CD4-positive, alpha-beta memory T cell (primary cell): ENCODE measurements at regions not wholly inside any gene's neighbourhood (a gene's known extent, or its start where the extent isn't known, plus 50 kb on each side); places are given as distances from the start of the nearest gene placed in this dataset.

ENCODE experiments used
- CTCF ChIA-PET: fragments of 350-600 bp; sonication (Branson Sonifier 250); formaldehyde crosslinking; loops from one replicate; lab custom pipeline; 2021; ENCODE audit warnings: inconsistent platforms; ENCODE audit not compliant: partially characterized antibody; lab: Charles Lee
- POLR2A ChIA-PET: fragments of 350-600 bp; sonication (Branson Sonifier 250); formaldehyde crosslinking; loops from one replicate; lab custom pipeline; 2021; ENCODE audit not compliant: partially characterized antibody; lab: Charles Lee
- DNase-seq, 5 donors: peaks; one replicate each; pipeline versions ENCODE4 v3.0.0 to v3.0.0-alpha.2; 2020 to 2022; ENCODE audit warnings: mixed read lengths in 1 of 5
- H3K27ac ChIP-seq: one replicate; pipeline ENCODE4 v1.7.0; 2013; ENCODE audit warnings: low read depth, low read length
- H3K27me3 ChIP-seq: 2 replicates; pipeline ENCODE4 v1.7.0; 2013; ENCODE audit warnings: mild to moderate bottlenecking, low read length, moderate library complexity; ENCODE audit not compliant: insufficient read depth
- H3K36me3 ChIP-seq: 2 replicates; pipeline ENCODE4 v1.7.0; 2013; ENCODE audit warnings: mild to moderate bottlenecking, low read length, moderate library complexity; ENCODE audit not compliant: insufficient read depth
- H3K4me1 ChIP-seq: 2 replicates; pipeline ENCODE4 v1.7.0; 2013; ENCODE audit warnings: mild to moderate bottlenecking, low read length, moderate library complexity; ENCODE audit not compliant: insufficient read depth
- H3K4me3 ChIP-seq, 2 donors: one replicate each; pipeline ENCODE4 v1.7.0; 2013; ENCODE audit warnings: low read length in 2 of 2, mild to moderate bottlenecking in 1 of 2
- H3K9me3 ChIP-seq, 2 donors: one replicate each; pipeline ENCODE4 v1.7.0; 2013; ENCODE audit warnings: low read length in 2 of 2, control low read depth in 1 of 2; ENCODE audit not compliant: control insufficient read depth in 1 of 2
- H3K27ac Mint-ChIP-seq, 7 donors: one replicate each; pipeline ENCODE4 v1.8.0; 2020 to 2021; ENCODE audit warnings: mixed read lengths in 7 of 7, mild to moderate bottlenecking in 6 of 7, inconsistent platforms in 3 of 7, moderate library complexity in 3 of 7
- H3K27me3 Mint-ChIP-seq, 2 donors: one replicate each; pipeline ENCODE4 v1.8.0; 2020 to 2021; ENCODE audit warnings: mixed read lengths in 2 of 2
- H3K36me3 Mint-ChIP-seq, 2 donors: one replicate each; pipeline ENCODE4 v1.8.0; 2020 to 2021; ENCODE audit warnings: mixed read lengths in 2 of 2, inconsistent platforms in 1 of 2, mild to moderate bottlenecking in 1 of 2
- H3K4me1 Mint-ChIP-seq, 4 donors: one replicate each; pipeline ENCODE4 v1.8.0; 2020 to 2021; ENCODE audit warnings: mixed read lengths in 4 of 4, mild to moderate bottlenecking in 1 of 4
- H3K4me3 Mint-ChIP-seq, 8 donors: one replicate each; pipeline ENCODE4 v1.8.0; 2020 to 2021; ENCODE audit warnings: mixed read lengths in 8 of 8, mild to moderate bottlenecking in 7 of 8, moderate library complexity in 6 of 8, inconsistent platforms in 3 of 8
- H3K9me3 Mint-ChIP-seq, 8 donors: one replicate each; pipeline ENCODE4 v1.8.0; 2020 to 2021; ENCODE audit warnings: mixed read lengths in 8 of 8, mild to moderate bottlenecking in 5 of 8, inconsistent platforms in 3 of 8, moderate library complexity in 1 of 8
- intact Hi-C: fragments of 100-400 bp; cut with micrococcal nuclease; formaldehyde crosslinking; loops from one replicate; pipeline ENCODE4 v1.15.1; 2023

DNA sequence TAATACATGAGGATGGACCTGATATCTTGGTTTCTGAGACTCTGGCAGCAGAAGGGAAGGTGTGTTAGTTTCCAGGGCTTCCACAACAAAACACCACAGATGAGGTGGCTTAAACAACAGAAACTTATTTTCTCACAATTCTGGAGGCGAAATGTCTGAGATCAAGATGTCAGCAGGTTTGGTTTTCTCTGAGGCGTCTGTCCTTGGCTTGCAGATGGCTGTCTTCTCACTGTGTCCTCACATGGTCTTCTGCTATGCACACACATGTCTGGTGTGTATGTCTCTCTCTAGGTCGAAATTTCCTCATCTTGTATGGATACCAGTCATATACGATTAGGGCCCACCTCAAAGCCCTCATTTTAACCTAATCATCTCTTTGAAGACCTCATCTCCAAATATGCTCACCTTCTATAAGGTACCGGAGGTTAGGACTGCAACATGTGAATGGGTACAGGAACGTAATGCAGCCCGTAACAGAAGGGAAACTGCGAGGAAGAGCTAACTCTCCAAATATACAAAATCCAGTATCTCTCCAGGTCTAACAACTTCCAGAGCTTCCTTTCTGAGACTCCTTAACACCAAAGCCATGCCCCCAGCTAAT is 139.8 kb upstream of the SMARCA2 start:
- no peaks in the 10 kb centered on the region for H3K9me3 Mint-ChIP-seq
- H3K4me1 Mint-ChIP-seq: peaks cover 16 to 42% (median 35%) of the 10 kb centered on the region in 4 donors
- H3K36me3 ChIP-seq: no peaks in the 10 kb centered on the region
- peak overlapping the region in 5 of 8 donors; percentile 11 to 59 (median 31) for H3K4me3 Mint-ChIP-seq
- peak overlapping the region in 1 of 7 donors; percentile 29 for H3K27ac Mint-ChIP-seq
- H3K27me3 Mint-ChIP-seq: peaks cover 2 to 5% of the 10 kb centered on the region in 2 donors
- no peak overlapping the region for H3K27ac ChIP-seq
- H3K27me3 ChIP-seq: no peaks in the 10 kb centered on the region
- peaks cover 36% of the 10 kb centered on the region for H3K4me1 ChIP-seq
- ChIA-PET CTCF (interaction anchor here (1.1 kb wide), 2 partner anchors 212 to 231 kb away, joined by 3 read pairs; no protein-coding TSS in a partner anchor), POLR2A (no interaction called here)
- no peaks in the 10 kb centered on the region for H3K9me3 ChIP-seq
- DNase-seq: no peak
- no peaks in the 10 kb centered on the region for H3K36me3 Mint-ChIP-seq
- no peak overlapping the region for H3K4me3 ChIP-seq
- intact Hi-C loops: no loop called here

DNA sequence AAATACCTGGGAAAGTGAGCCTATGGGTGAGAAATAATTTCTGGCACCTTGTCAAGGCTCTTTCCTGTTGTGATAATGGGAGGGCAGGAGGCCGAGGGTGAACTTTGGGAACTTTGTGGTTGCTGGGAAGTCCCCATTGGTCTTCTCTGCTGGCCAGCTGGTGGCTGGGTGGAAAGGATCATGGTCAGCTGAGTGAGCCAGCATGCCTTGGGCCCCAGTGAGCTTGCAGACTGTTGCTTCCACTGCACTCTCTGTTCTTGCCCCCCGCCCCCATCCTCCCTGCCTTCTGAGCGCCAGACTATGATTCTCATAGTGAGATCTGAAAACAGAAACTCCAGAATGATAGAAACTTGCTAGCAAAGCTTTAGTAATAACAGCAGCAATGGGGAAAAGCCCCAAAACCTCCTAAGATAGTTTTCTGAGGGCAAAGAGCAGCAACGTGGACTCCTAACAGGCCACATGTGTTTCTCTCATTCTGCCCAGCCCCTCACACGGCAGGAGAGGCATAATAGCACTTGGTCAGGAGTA is 139.2 kb upstream of the SMARCA2 start:
- Histone ChIP-seq H3K4me1 (peaks cover 35% of the 10 kb centered on the region), H3K9me3 (no peaks in the 10 kb centered on the region), H3K27ac (no peak overlapping the region), H3K36me3 (no peaks in the 10 kb centered on the region), H3K27me3 (no peaks in the 10 kb centered on the region), H3K4me3 (no peak overlapping the region)
- peaks cover 16 to 36% (median 32%) of the 10 kb centered on the region in 4 donors for H3K4me1 Mint-ChIP-seq
- H3K9me3 Mint-ChIP-seq: no peaks in the 10 kb centered on the region
- H3K36me3 Mint-ChIP-seq: no peaks in the 10 kb centered on the region
- intact Hi-C loops: no loop called here
- peak overlapping the region in 1 of 7 donors; percentile 62 for H3K27ac Mint-ChIP-seq
- no peak for DNase-seq
- POLR2A ChIA-PET: no interaction called here
- H3K27me3 Mint-ChIP-seq: peaks cover 2 to 5% of the 10 kb centered on the region in 2 donors
- H3K4me3 Mint-ChIP-seq: peak overlapping the region in 5 of 8 donors; percentile 11 to 59 (median 31)
- CTCF ChIA-PET: interaction anchor here (1.1 kb wide), 2 partner anchors 211 to 231 kb away, joined by 3 read pairs; no protein-coding TSS in a partner anchor

DNA sequence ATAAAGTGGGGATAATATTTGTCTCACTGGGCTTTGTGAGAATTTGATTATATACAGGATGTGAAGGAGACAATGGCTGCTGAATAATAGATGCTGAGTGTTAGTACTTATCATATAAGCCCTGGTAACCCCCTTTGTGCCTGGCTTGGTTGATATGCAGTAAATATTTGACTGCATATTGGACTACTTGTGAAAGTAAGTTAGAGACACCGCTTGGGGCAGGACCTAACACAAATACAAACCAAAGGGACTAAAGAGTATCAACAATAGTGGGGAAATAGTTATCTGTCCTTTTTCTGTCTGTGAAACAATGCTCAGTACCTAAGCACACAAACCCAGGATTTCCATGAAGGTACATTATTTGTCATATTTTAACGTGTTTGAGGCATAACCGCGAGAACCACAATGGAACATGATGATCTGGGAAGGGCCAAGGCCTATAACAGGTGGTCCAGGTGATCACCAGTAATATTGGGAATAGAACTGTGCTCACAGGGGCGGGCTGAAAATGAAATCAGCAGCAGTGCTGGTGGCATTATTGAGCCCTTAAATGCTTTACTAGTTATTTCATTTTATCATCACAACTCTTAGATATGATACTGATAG is 138.2 kb upstream of the SMARCA2 start:
- Histone ChIP-seq H3K27ac (no peak overlapping the region), H3K36me3 (no peaks in the 10 kb centered on the region), H3K4me1 (peaks cover 26% of the 10 kb centered on the region), H3K4me3 (no peak overlapping the region), H3K9me3 (no peaks in the 10 kb centered on the region), H3K27me3 (no peaks in the 10 kb centered on the region)
- Mint-ChIP-seq H3K27me3 (peaks cover 2 to 5% of the 10 kb centered on the region in 2 donors), H3K27ac (no peak overlapping the region), H3K36me3 (no peaks in the 10 kb centered on the region), H3K4me1 (peaks cover 14 to 27% (median 24%) of the 10 kb centered on the region in 4 donors), H3K9me3 (no peaks in the 10 kb centered on the region), H3K4me3 (peak overlapping the region in 1 of 8 donors; percentile 33)
- DNase-seq: no peak
- ChIA-PET POLR2A (no interaction called here), CTCF (no interaction called here)
- intact Hi-C loops: no loop called here

DNA sequence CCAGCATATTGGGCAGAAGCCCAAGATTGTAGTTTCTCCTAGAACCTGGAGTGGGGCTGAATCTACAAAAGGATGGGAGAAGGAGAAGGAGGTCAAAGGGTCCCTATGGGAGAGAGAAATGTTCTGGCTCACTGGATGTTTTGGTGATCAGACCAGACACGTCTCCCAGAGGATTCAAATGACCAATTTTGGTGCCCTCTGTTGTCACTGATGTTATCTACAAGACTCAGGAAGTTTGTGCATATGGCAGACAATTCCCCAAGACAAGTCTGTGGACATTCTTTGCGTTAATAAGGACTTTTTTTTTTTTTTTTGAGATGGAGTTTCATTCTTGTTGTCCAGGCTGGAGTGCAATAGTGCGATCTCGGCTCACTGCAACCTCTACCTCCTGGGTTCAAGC is 137.2 kb upstream of the SMARCA2 start:
- Mint-ChIP-seq H3K4me3 (no peak overlapping the region), H3K4me1 (peaks cover 14 to 21% (median 20%) of the 10 kb centered on the region in 4 donors), H3K27ac (no peak overlapping the region), H3K36me3 (no peaks in the 10 kb centered on the region), H3K9me3 (no peaks in the 10 kb centered on the region), H3K27me3 (peaks cover 2 to 5% of the 10 kb centered on the region in 2 donors)
- Histone ChIP-seq H3K4me3 (no peak overlapping the region), H3K4me1 (peaks cover 24% of the 10 kb centered on the region), H3K27me3 (no peaks in the 10 kb centered on the region), H3K27ac (no peak overlapping the region), H3K36me3 (no peaks in the 10 kb centered on the region), H3K9me3 (no peaks in the 10 kb centered on the region)
- DNase-seq: no peak
- intact Hi-C loops: no loop called here
- CTCF ChIA-PET: no interaction called here
- POLR2A ChIA-PET: no interaction called here

DNA sequence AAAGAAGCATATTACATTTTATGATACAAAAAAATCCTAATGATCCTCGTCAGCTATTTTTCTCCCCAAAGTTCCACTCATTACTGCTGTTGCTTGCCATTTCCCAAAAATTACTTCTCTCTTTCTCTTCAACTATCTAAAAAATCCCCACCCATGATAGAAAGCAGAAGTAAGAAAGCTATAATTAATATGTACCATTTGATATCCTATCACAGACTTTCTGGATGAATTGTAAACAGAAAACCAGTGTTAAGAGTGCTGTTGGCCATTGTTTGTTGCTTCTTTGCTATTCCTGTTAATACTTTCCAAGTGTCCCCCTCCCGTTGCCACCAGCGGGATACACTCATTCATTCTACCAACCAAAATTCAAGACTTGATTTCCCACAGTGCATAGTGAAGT is 136.3 kb upstream of the SMARCA2 start:
- H3K27ac Mint-ChIP-seq: no peak overlapping the region
- H3K27me3 Mint-ChIP-seq: peaks cover 2 to 5% of the 10 kb centered on the region in 2 donors
- Histone ChIP-seq H3K27me3 (no peaks in the 10 kb centered on the region), H3K9me3 (no peaks in the 10 kb centered on the region), H3K36me3 (no peaks in the 10 kb centered on the region), H3K4me3 (no peak overlapping the region), H3K4me1 (peaks cover 24% of the 10 kb centered on the region), H3K27ac (no peak overlapping the region)
- H3K4me1 Mint-ChIP-seq: peaks cover 14 to 21% (median 20%) of the 10 kb centered on the region in 4 donors
- no peak overlapping the region for H3K4me3 Mint-ChIP-seq
- no peaks in the 10 kb centered on the region for H3K9me3 Mint-ChIP-seq
- DNase-seq: no peak
- intact Hi-C loops: no loop called here
- ChIA-PET POLR2A (no interaction called here), CTCF (interaction anchor here (1.7 kb wide), 1 partner anchor 9 kb away, joined by 8 read pairs; no protein-coding TSS in a partner anchor)
- H3K36me3 Mint-ChIP-seq: no peaks in the 10 kb centered on the region

DNA sequence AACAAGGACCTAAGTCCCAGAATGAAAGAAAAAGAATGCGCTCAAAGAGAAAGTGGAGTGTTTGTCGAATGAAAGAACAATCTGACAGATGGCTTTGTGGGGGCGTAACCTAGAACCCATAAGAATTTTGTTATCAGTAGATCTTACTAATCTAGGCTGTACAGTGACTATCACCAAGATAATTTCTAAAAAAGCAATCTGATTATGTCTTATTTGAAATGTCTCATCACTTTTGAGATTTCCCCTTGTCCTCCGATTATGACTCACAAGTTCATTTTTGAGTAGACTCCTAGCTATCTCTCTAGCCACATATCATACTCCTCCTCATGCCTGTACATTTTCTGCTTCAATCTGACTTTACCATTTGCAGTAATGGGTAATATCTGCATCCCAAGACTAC is 135.6 kb upstream of the SMARCA2 start:
- Mint-ChIP-seq H3K27ac (no peak overlapping the region), H3K36me3 (no peaks in the 10 kb centered on the region), H3K4me3 (no peak overlapping the region), H3K9me3 (no peaks in the 10 kb centered on the region), H3K27me3 (peaks cover 2 to 5% of the 10 kb centered on the region in 2 donors), H3K4me1 (peaks cover 14 to 21% (median 20%) of the 10 kb centered on the region in 4 donors)
- ChIA-PET CTCF (interaction anchor here (1.7 kb wide), 1 partner anchor 10 kb away, joined by 8 read pairs; no protein-coding TSS in a partner anchor), POLR2A (no interaction called here)
- H3K27ac ChIP-seq: no peak overlapping the region
- no peaks in the 10 kb centered on the region for H3K27me3 ChIP-seq
- H3K9me3 ChIP-seq: no peaks in the 10 kb centered on the region
- H3K36me3 ChIP-seq: no peaks in the 10 kb centered on the region
- intact Hi-C loops: no loop called here
- DNase-seq: no peak
- H3K4me3 ChIP-seq: no peak overlapping the region
- H3K4me1 ChIP-seq: peaks cover 24% of the 10 kb centered on the region

DNA sequence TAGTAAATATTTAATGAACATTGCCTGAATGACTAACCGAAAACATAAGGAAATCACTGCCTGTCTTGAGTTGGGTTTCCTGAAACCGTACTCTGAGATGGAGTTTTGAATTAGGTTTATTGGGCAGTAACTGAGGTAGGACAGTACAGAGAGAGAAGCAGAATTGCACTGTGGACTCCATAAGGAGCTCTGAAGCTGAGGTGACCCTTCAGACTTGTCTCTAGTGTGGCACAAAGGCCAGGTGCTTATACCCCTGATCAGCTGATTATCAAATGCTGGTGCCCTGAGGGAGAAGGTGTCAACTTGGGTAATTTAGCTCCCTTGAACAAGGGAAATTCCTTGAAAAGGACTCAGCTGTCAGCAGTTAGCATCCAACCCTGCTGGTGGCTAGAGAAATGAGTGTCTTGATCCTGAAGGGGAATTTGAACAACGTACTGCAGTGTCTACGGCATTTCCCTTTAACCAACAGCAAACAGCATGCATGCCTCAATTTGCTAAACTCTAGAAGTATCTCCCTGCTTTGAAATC is 135.0 kb upstream of the SMARCA2 start:
- H3K27ac Mint-ChIP-seq: no peak overlapping the region
- H3K4me3 Mint-ChIP-seq: no peak overlapping the region
- Histone ChIP-seq H3K4me1 (peaks cover 24% of the 10 kb centered on the region), H3K27me3 (no peaks in the 10 kb centered on the region), H3K36me3 (no peaks in the 10 kb centered on the region), H3K27ac (no peak overlapping the region), H3K9me3 (no peaks in the 10 kb centered on the region), H3K4me3 (no peak overlapping the region)
- H3K36me3 Mint-ChIP-seq: no peaks in the 10 kb centered on the region
- peaks cover 2 to 7% of the 10 kb centered on the region in 2 donors for H3K27me3 Mint-ChIP-seq
- no peak for DNase-seq
- H3K4me1 Mint-ChIP-seq: peaks cover 12 to 20% (median 19%) of the 10 kb centered on the region in 4 donors
- CTCF ChIA-PET: interaction anchor here (1.7 kb wide), 1 partner anchor 11 kb away, joined by 8 read pairs; no protein-coding TSS in a partner anchor
- H3K9me3 Mint-ChIP-seq: no peaks in the 10 kb centered on the region
- POLR2A ChIA-PET: no interaction called here
- intact Hi-C loops: no loop called here
